ENCODE measurements at regions not wholly inside any gene's neighbourhood (a gene's known extent, or its start where the extent isn't known, plus 50 kb on each side); places are given as distances from the start of the nearest gene placed in this dataset.
"Not testable (repeated sequence)": the region's sequence is repeated elsewhere in the genome, so short reads cannot be mapped to it uniquely, and the experiment has no call there.

GRCh38 chr12:105444653-105445102 lies 114.2 kb downstream of the C12orf75 start:
- Histone ChIP-seq H2AFZ (ENCODE audit: low read length) (no peak overlapping the region), H3K4me1 (ENCODE audit: insufficient read depth, low read length, severe bottlenecking) (no peaks in the 10 kb centered on the region), H3K4me3 (ENCODE audit: low read depth, low read length, poor library complexity, severe bottlenecking) (no peak overlapping the region), H3K4me2 (ENCODE audit: low read length) (no peak overlapping the region), H4K20me1 (ENCODE audit: insufficient read depth, low read length) (no peaks in the 10 kb centered on the region), H3F3A (ENCODE audit: insufficient read depth, low read length) (no peaks in the 10 kb centered on the region), H3K36me3 (ENCODE audit: insufficient read depth, low read length) (no peaks in the 10 kb centered on the region), H3K79me2 (ENCODE audit: insufficient read depth, low read length) (no peaks in the 10 kb centered on the region), H3K27ac (ENCODE audit: low read depth, low read length, poor library complexity, severe bottlenecking) (no peak overlapping the region), H3K9ac (ENCODE audit: low read length) (no peak overlapping the region), H3K27me3 (ENCODE audit: insufficient read depth, low read length) (no peaks in the 10 kb centered on the region), H3K9me3 (ENCODE audit: low read length) (no peaks in the 10 kb centered on the region), H3K9me2 (ENCODE audit: low read depth, low read length) (no peaks in the 10 kb centered on the region)
- no peak for TF ChIP-seq EZH2 (IDR thresholded peaks at IDR 0.05; ENCODE audit: borderline replicate concordance, low read length)
- no peak for TF ChIP-seq CTCF (IDR thresholded peaks at IDR 0.05; ENCODE audit: low read length)

- Histone ChIP-seq H3K79me2 (ENCODE audit: insufficient read depth, low read length) (no peaks in the 10 kb centered on the region), H3K4me2 (ENCODE audit: low read length) (no peak overlapping the region), H3K27ac (ENCODE audit: low read depth, low read length, poor library complexity, severe bottlenecking) (no peak overlapping the region), H2AFZ (ENCODE audit: low read length) (no peak overlapping the region), H3F3A (ENCODE audit: insufficient read depth, low read length) (no peaks in the 10 kb centered on the region), H3K9me2 (ENCODE audit: low read depth, low read length) (no peaks in the 10 kb centered on the region), H3K4me1 (ENCODE audit: insufficient read depth, low read length, severe bottlenecking) (no peaks in the 10 kb centered on the region), H3K4me3 (ENCODE audit: low read depth, low read length, poor library complexity, severe bottlenecking) (no peak overlapping the region), H4K20me1 (ENCODE audit: insufficient read depth, low read length) (no peaks in the 10 kb centered on the region), H3K9ac (ENCODE audit: low read length) (no peak overlapping the region), H3K9me3 (ENCODE audit: low read length) (no peaks in the 10 kb centered on the region), H3K27me3 (ENCODE audit: insufficient read depth, low read length) (no peaks in the 10 kb centered on the region), H3K36me3 (ENCODE audit: insufficient read depth, low read length) (no peaks in the 10 kb centered on the region)
- TF ChIP-seq EZH2 (IDR thresholded peaks at IDR 0.05; ENCODE audit: borderline replicate concordance, low read length), result no peak
- no peak for TF ChIP-seq CTCF (IDR thresholded peaks at IDR 0.05; ENCODE audit: low read length)
Observed at GRCh38 chr12:105445249-105445648, 114.8 kb downstream of the C12orf75 start.

- TF ChIP-seq CTCF (IDR thresholded peaks at IDR 0.05; ENCODE audit: low read length), result no peak
- no peak for TF ChIP-seq EZH2 (IDR thresholded peaks at IDR 0.05; ENCODE audit: borderline replicate concordance, low read length)
- Histone ChIP-seq H3K9ac (ENCODE audit: low read length) (no peak overlapping the region), H3K9me3 (ENCODE audit: low read length) (no peaks in the 10 kb centered on the region), H3K36me3 (ENCODE audit: insufficient read depth, low read length) (no peaks in the 10 kb centered on the region), H3F3A (ENCODE audit: insufficient read depth, low read length) (no peaks in the 10 kb centered on the region), H3K4me1 (ENCODE audit: insufficient read depth, low read length, severe bottlenecking) (no peaks in the 10 kb centered on the region), H3K27ac (ENCODE audit: low read depth, low read length, poor library complexity, severe bottlenecking) (no peak overlapping the region), H3K27me3 (ENCODE audit: insufficient read depth, low read length) (no peaks in the 10 kb centered on the region), H2AFZ (ENCODE audit: low read length) (no peak overlapping the region), H3K79me2 (ENCODE audit: insufficient read depth, low read length) (no peaks in the 10 kb centered on the region), H3K9me2 (ENCODE audit: low read depth, low read length) (no peaks in the 10 kb centered on the region), H3K4me3 (ENCODE audit: low read depth, low read length, poor library complexity, severe bottlenecking) (no peak overlapping the region), H4K20me1 (ENCODE audit: insufficient read depth, low read length) (no peaks in the 10 kb centered on the region), H3K4me2 (ENCODE audit: low read length) (no peak overlapping the region)
Observed at GRCh38 chr12:105445649-105446048, 115.2 kb downstream of the C12orf75 start.

- H3K9me2 ChIP-seq (ENCODE audit: low read depth, low read length); H3K9ac ChIP-seq (ENCODE audit: low read length); H3K4me2 ChIP-seq (ENCODE audit: low read length): not testable (repeated sequence)
Observed at GRCh38 chr12:105446460-105446859, 116.0 kb downstream of the C12orf75 start.

More at GRCh38 chr12:105446460-105446859, 116.0 kb downstream of the C12orf75 start:
- H3K27ac ChIP-seq (ENCODE audit: low read depth, low read length, poor library complexity, severe bottlenecking); H3K4me3 ChIP-seq (ENCODE audit: low read depth, low read length, poor library complexity, severe bottlenecking); H3K27me3 ChIP-seq (ENCODE audit: insufficient read depth, low read length); H3F3A ChIP-seq (ENCODE audit: insufficient read depth, low read length); H3K79me2 ChIP-seq (ENCODE audit: insufficient read depth, low read length); H4K20me1 ChIP-seq (ENCODE audit: insufficient read depth, low read length); H3K9me3 ChIP-seq (ENCODE audit: low read length); H3K4me1 ChIP-seq (ENCODE audit: insufficient read depth, low read length, severe bottlenecking); H3K36me3 ChIP-seq (ENCODE audit: insufficient read depth, low read length); H2AFZ ChIP-seq (ENCODE audit: low read length): not testable (repeated sequence)

Measured in OCI-LY1 (cell line).